Panc1 (cell line): ENCODE measurements at regions not wholly inside any gene's neighbourhood (a gene's known extent, or its start where the extent isn't known, plus 50 kb on each side); places are given as distances from the start of the nearest gene placed in this dataset.

Source experiments
- CTCF ChIP-seq: fragments of 450-650 bp; IDR thresholded peaks from 2 replicates; pipeline ENCODE4 v1.5.1; 2017; ENCODE audit warnings: mild to moderate bottlenecking
- POLR2AphosphoS5 ChIP-seq: IDR thresholded peaks from 2 replicates; pipeline ENCODE4 v1.6.1; 2012; ENCODE audit warnings: mild to moderate bottlenecking, low read depth, low read length, moderate library complexity
- REST ChIP-seq, 2 experiments: IDR thresholded peaks; 2 replicates each; pipeline ENCODE4 v1.6.1; 2011 to 2012; ENCODE audit warnings: low read depth in 2 of 2, control low read depth in 1 of 2, low read length in 1 of 2, mild to moderate bottlenecking in 1 of 2, moderate library complexity in 1 of 2; ENCODE audit not compliant: insufficient read depth in 1 of 2

GRCh38 chr3:16048435-16049318, 125.8 kb upstream of the GALNT15 start:
- TF ChIP-seq CTCF: peak; percentile 79
- TF ChIP-seq POLR2AphosphoS5: no peak
- TF ChIP-seq REST (IDR thresholded peaks at IDR 0.05; ENCODE audit: insufficient read depth in 1 of 2, low read depth in 2 of 2, low read length in 1 of 2): no peak
